Effector memory CD4-positive, alpha-beta T cell (primary cell): ENCODE measurements at regions not wholly inside any gene's neighbourhood (a gene's known extent, or its start where the extent isn't known, plus 50 kb on each side); places are given as distances from the start of the nearest gene placed in this dataset.

ENCODE experiments used
- DNase-seq, 3 donors: peaks; one replicate each; pipeline ENCODE4 v3.0.0-alpha.2; 2020
- H3K27ac ChIP-seq: 2 replicates; pipeline ENCODE4 v1.7.0; 2013; ENCODE audit warnings: mild to moderate bottlenecking, low read length, moderate library complexity; ENCODE audit not compliant: insufficient read depth, poor library complexity, severe bottlenecking
- H3K27me3 ChIP-seq: replicated peaks from 2 replicates; pipeline ENCODE4 v1.7.0; 2013; ENCODE audit warnings: mild to moderate bottlenecking, low read length; ENCODE audit not compliant: insufficient read depth, control insufficient read depth, poor library complexity, severe bottlenecking
- H3K36me3 ChIP-seq: 2 replicates; pipeline ENCODE4 v1.7.0; 2013; ENCODE audit warnings: mild to moderate bottlenecking, low read length, moderate library complexity; ENCODE audit not compliant: control insufficient read depth, insufficient read depth
- H3K4me1 ChIP-seq: 2 replicates; pipeline ENCODE4 v1.7.0; 2013; ENCODE audit warnings: low read length, mild to moderate bottlenecking; ENCODE audit not compliant: control insufficient read depth, insufficient read depth, poor library complexity, severe bottlenecking
- H3K4me3 ChIP-seq: 2 replicates; pipeline ENCODE4 v1.7.0; 2013; ENCODE audit warnings: low read length, low read depth, mild to moderate bottlenecking; ENCODE audit not compliant: insufficient read depth, poor library complexity, severe bottlenecking
- H3K9me3 ChIP-seq: 2 replicates; pipeline ENCODE4 v1.7.0; 2013; ENCODE audit warnings: mild to moderate bottlenecking, low read length, moderate library complexity; ENCODE audit not compliant: control insufficient read depth

DNA sequence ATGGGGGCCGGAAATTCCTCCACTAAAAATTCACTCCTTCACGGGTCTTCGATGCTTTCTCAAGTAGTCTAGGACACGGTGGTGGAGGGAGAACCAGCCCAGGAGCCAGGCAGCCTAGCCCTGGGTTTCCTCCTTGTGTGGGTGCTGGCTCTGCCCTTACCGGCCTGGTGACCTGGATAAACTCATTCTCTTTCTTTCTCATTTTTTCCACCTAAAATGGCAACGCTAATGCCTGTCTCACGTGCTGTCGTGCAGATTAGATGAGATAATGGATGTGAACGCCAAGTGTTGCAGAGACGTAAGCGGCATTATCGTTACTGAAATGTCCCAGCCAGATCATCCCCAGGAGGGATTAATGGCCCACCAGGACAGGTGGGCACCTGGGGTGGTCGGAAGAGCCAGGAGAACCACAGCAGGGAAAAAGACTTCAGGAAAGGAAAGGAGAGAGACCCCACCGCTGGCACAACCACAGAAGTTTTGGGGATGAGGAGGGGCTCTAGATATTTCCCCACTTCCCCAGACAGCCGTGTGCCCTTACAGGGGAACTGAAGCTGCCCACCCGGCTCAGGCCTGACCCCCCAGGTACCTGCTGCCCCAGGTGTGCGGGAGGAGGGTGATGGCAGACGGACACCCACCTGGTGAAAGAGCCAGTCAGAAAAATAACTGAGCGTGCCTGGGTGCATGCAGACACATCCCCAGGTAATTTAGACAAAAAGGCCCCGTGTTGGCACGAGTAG is 100.8 kb upstream of the ASAP2 start:
- no peaks in the 10 kb centered on the region for H3K4me1 ChIP-seq
- H3K27ac ChIP-seq: no peak overlapping the region
- no peak overlapping the region for H3K4me3 ChIP-seq
- no peaks in the 10 kb centered on the region for H3K27me3 ChIP-seq
- H3K9me3 ChIP-seq: no peaks in the 10 kb centered on the region
- no peak for DNase-seq
- H3K36me3 ChIP-seq: no peaks in the 10 kb centered on the region

- Histone ChIP-seq H3K4me1 (peaks cover 3% of the 10 kb centered on the region), H3K9me3 (no peaks in the 10 kb centered on the region), H3K27me3 (no peaks in the 10 kb centered on the region), H3K4me3 (no peak overlapping the region), H3K27ac (no peak overlapping the region), H3K36me3 (no peaks in the 10 kb centered on the region)
- no peak for DNase-seq
Measured at GRCh38 chr2:9103663-9104277, 100.3 kb upstream of the MBOAT2 start.

DNA sequence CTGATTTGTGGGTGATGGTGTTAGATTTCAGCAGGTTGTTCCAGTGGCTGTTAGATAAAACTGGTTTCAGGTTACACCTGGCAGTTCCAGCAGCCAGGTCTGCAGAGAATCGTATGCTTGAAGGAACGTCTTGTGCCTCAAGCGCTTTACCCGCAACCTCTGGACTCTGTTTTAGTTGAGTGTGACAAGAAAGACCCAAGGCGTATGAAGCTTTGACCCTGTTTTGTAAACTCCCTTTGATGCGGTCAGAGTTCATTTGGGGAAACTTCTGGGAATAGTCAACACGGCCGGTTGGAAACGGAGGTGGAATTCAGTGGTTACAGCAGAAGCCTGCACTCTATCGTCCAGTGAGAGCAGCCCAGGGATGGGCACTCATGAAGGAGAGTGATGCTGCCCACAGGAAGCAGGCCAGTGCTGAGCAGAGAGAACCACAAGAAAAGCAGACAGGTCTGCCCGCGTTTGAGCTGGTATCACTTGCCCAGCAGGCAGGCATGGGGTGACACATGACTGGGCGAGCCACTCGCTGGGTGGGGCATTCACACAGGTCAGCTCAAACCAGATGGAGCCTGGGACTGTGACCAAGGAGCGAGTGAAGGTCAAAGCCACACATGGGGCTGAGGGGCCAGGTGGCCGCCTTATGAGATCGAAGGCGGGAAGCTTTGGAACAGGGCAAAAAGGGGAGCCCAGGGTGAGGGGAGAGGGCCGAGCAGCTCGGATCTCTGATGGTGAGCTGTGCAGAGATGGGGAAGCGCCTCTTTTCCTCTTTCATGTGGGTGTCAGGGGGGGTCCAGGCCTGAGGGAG is 99.6 kb upstream of the MBOAT2 start:
- Histone ChIP-seq H3K27me3 (no peaks in the 10 kb centered on the region), H3K9me3 (no peaks in the 10 kb centered on the region), H3K27ac (no peak overlapping the region), H3K4me3 (no peak overlapping the region), H3K4me1 (peaks cover 3% of the 10 kb centered on the region), H3K36me3 (no peaks in the 10 kb centered on the region)
- DNase-seq: no peak

DNA sequence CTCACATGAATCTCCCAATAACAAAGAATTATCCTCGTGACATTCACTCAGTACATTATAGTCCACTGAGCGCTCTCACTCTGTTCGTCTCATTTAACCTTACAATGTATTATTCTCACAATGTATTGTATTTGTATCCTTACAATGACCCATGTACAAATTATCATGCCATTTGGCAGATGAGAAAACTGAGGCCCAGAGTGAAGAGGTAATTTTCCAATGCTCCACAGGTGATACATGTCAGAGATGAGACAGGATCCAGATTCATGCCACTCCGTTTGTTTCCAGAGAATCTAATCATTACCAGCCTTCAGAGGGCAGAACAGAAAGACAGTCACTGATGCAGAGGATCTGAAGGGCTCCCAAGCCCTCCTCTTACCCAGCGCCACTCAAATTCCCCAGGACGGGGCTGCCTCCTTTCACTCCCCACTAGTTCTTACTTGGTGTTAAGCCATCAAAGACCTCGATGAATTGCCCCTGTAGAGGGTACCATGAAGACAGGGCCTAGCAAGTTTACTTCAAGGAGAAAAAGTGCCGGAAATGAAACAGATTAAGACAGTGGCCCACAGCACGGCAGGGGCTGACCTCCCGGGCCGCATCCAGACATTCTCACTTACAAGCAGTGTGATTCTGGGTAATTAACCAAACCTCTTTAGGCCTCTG is 98.4 kb upstream of the MBOAT2 start:
- H3K4me1 ChIP-seq: peaks cover 3% of the 10 kb centered on the region
- H3K27me3 ChIP-seq: no peaks in the 10 kb centered on the region
- H3K36me3 ChIP-seq: no peaks in the 10 kb centered on the region
- DNase-seq: no peak
- H3K27ac ChIP-seq: no peak overlapping the region
- H3K4me3 ChIP-seq: no peak overlapping the region
- H3K9me3 ChIP-seq: no peaks in the 10 kb centered on the region

- no peak for DNase-seq
- no peak overlapping the region for H3K4me3 ChIP-seq
- H3K36me3 ChIP-seq: no peaks in the 10 kb centered on the region
- peaks cover 3% of the 10 kb centered on the region for H3K27me3 ChIP-seq
- peaks cover 3% of the 10 kb centered on the region for H3K4me1 ChIP-seq
- H3K9me3 ChIP-seq: no peaks in the 10 kb centered on the region
- H3K27ac ChIP-seq: no peak overlapping the region
Measured at GRCh38 chr2:9100080-9100876, 96.8 kb upstream of the MBOAT2 start.

DNA sequence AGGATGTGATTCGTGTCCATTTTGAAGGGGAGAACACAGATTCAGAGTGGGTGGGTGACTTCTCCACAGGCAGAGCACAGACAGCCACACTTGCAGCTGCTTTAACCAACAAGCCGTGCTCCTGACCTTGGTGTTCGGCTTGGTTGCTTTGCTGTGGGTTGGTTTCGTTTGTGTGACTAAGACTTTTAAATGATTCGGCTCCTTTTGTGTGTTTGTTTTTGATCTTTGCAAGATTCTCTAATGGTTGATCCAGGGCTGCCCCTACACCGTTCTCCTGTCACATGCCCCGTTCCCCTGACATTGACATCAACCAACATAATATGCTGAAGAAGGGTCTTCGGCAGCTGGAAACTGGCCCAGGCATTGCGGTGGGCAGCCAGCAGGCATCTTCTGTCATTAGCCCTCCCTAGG is 95.9 kb upstream of the MBOAT2 start:
- no peaks in the 10 kb centered on the region for H3K9me3 ChIP-seq
- no peak overlapping the region for H3K4me3 ChIP-seq
- no peak for DNase-seq
- no peak overlapping the region for H3K27ac ChIP-seq
- H3K36me3 ChIP-seq: no peaks in the 10 kb centered on the region
- peaks cover 3% of the 10 kb centered on the region for H3K27me3 ChIP-seq
- peaks cover 3% of the 10 kb centered on the region for H3K4me1 ChIP-seq

GRCh38 chr2:9097892-9098291 is 94.4 kb upstream of the MBOAT2 start:
- no peak for DNase-seq
- H3K36me3 ChIP-seq: no peaks in the 10 kb centered on the region

GRCh38 chr2:9097239-9097638 is 93.8 kb upstream of the MBOAT2 start:
- no peak for DNase-seq

More at GRCh38 chr2:9097892-9098291, 94.4 kb upstream of the MBOAT2 start:
- Histone ChIP-seq H3K27ac (no peak overlapping the region), H3K4me3 (no peak overlapping the region), H3K9me3 (no peaks in the 10 kb centered on the region), H3K27me3 (peaks cover 3% of the 10 kb centered on the region), H3K4me1 (peaks cover 3% of the 10 kb centered on the region)

DNA sequence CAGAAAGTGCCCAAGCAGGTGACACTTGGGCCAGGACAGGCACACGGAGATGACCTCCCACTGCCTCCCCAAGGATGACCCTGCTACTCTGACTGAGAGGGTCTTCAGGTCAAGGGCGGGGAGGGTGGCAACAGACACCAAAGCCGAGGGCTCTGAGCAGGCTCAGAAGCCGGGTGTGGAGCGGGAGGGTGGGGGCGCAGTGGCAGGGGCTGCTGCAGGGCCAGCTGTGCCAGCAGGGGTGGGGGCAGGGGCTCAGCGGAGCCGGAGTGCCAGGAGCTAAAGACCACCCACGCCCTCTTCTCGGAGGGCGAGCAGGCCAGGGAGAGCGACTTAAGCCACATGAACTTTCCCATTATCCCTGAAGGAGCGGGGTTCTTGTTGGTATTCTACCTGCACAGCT is 93.3 kb upstream of the MBOAT2 start:
- Histone ChIP-seq H3K36me3 (no peaks in the 10 kb centered on the region), H3K4me1 (peaks cover 3% of the 10 kb centered on the region), H3K27me3 (peaks cover 5% of the 10 kb centered on the region), H3K9me3 (no peaks in the 10 kb centered on the region), H3K4me3 (no peak overlapping the region), H3K27ac (no peak overlapping the region)
- no peak for DNase-seq

More at GRCh38 chr2:9097239-9097638, 93.8 kb upstream of the MBOAT2 start:
- Histone ChIP-seq H3K27me3 (peaks cover 5% of the 10 kb centered on the region), H3K4me3 (no peak overlapping the region), H3K9me3 (no peaks in the 10 kb centered on the region), H3K36me3 (no peaks in the 10 kb centered on the region), H3K4me1 (peaks cover 3% of the 10 kb centered on the region), H3K27ac (no peak overlapping the region)
